GM19438 (cell line): ENCODE measurements at regions not wholly inside any gene's neighbourhood (a gene's known extent, or its start where the extent isn't known, plus 50 kb on each side); places are given as distances from the start of the nearest gene placed in this dataset.
"Not testable (repeated sequence)": the region's sequence is repeated elsewhere in the genome, so short reads cannot be mapped to it uniquely, and the experiment has no call there.

Source experiments
- ATAC-seq: cut with Tn5 transposase; IDR thresholded peaks from one replicate; pipeline ENCODE4 v1.9.1; 2021; ENCODE audit warnings: low read depth; ENCODE audit not compliant: unreplicated experiment

- ATAC-seq = no peak
Observed at GRCh38 chr16:85234310-85235204, 122.3 kb upstream of the CIBAR2 start.

- ATAC-seq = no peak
Observed at GRCh38 chr16:85235991-85236817, 123.9 kb upstream of the CIBAR2 start.

- no peak for ATAC-seq
Observed at GRCh38 chr16:85236818-85237150, 124.5 kb upstream of the CIBAR2 start.

GRCh38 chr16:85237817-85238216, 125.5 kb upstream of the CIBAR2 start:
- ATAC-seq = no peak

GRCh38 chr16:85238233-85238647, 126.0 kb upstream of the CIBAR2 start:
- no peak for ATAC-seq

GRCh38 chr16:85239239-85239638, 127.0 kb upstream of the CIBAR2 start:
- no peak for ATAC-seq

- ATAC-seq = no peak
Observed at GRCh38 chr16:85239871-85240270, 127.6 kb upstream of the CIBAR2 start.

GRCh38 chr16:85240982-85241924, 129.0 kb upstream of the CIBAR2 start:
- ATAC-seq = no peak

GRCh38 chr16:85242140-85242539, 129.9 kb upstream of the CIBAR2 start:
- no peak for ATAC-seq

GRCh38 chr16:85243308-85243707, 131.0 kb upstream of the CIBAR2 start:
- ATAC-seq = no peak

- ATAC-seq = not testable (repeated sequence)
Observed at GRCh38 chr16:85244452-85244851, 132.2 kb upstream of the CIBAR2 start.

GRCh38 chr16:85245307-85246172, 133.3 kb upstream of the CIBAR2 start:
- ATAC-seq = no peak

- ATAC-seq = no peak
Observed at GRCh38 chr16:85246473-85246872, 134.2 kb upstream of the CIBAR2 start.

- no peak for ATAC-seq
Observed at GRCh38 chr16:85246973-85247372, 134.7 kb upstream of the CIBAR2 start.

- no peak for ATAC-seq
Observed at GRCh38 chr16:85248342-85248741, 136.1 kb upstream of the CIBAR2 start.

GRCh38 chr16:85248857-85249256, 136.6 kb upstream of the CIBAR2 start:
- ATAC-seq = no peak

- no peak for ATAC-seq
Observed at GRCh38 chr16:85249418-85250146, 137.3 kb upstream of the CIBAR2 start.

GRCh38 chr16:85250147-85250463, 137.8 kb upstream of the CIBAR2 start:
- no peak for ATAC-seq

GRCh38 chr16:85250609-85251223, 138.4 kb upstream of the CIBAR2 start:
- no peak for ATAC-seq
